HCT116 (cell line): ENCODE measurements at regions not wholly inside any gene's neighbourhood (a gene's known extent, or its start where the extent isn't known, plus 50 kb on each side); places are given as distances from the start of the nearest gene placed in this dataset.

Experiments
- ATAC-seq: fragments of 200-7000 bp; cut with Tn5 transposase; 2 replicates; pipeline ENCODE4 v1.9.1; 2020; ENCODE audit warnings: mild to moderate bottlenecking, moderate library complexity
- BruUV-seq: library from RNA; stranded (reverse); fragments of 400-500 nt; replicated peaks from 2 replicates; lab custom pipeline; 2021; lab: Mats Ljungman, UMichigan
- CTCF ChIA-PET: fragments of 300-600 bp; sonication (Branson Sonifier 250); formaldehyde crosslinking; loops from one replicate; lab custom pipeline; 2021; ENCODE audit warnings: antibody characterized with exemption; lab: Charles Lee
- POLR2A ChIA-PET: fragments of 300-600, 350-600 bp; sonication (Branson Sonifier 250); formaldehyde crosslinking; loops from one replicate; lab custom pipeline; 2021; ENCODE audit warnings: antibody characterized with exemption; lab: Charles Lee
- RAD21 ChIA-PET, 2 experiments: fragments of 300-600 bp; sonication (Branson Sonifier 250); formaldehyde crosslinking; loops; one replicate each; lab custom pipeline; 2023; ENCODE audit warnings: low total read pairs in 2 of 2; ENCODE audit not compliant: uncharacterized antibody in 2 of 2, unreplicated experiment in 2 of 2, low non-redundant PET in 1 of 2; lab: Charles Lee
- DNase-seq: peaks from one replicate; pipeline ENCODE4 v3.0.0-alpha.2; 2010; ENCODE audit warnings: low read depth, low spot score
- H2AFZ ChIP-seq: fragments of 200-600 bp; shearing (Covaris generic), sonication (generic); 2 replicates; pipeline ENCODE4 v1.6.1; 2017; ENCODE audit warnings: low read depth, mixed run types, mixed read lengths, antibody characterized with exemption, low read length; ENCODE audit not compliant: poor library complexity, severe bottlenecking
- H3K27ac ChIP-seq: 2 replicates; pipeline ENCODE4 v1.5.1; 2012; ENCODE audit warnings: low read depth, low read length
- H3K27me3 ChIP-seq: fragments of 200-600 bp; sonication (generic); 2 replicates; pipeline ENCODE4 v1.6.1; 2016; ENCODE audit warnings: mixed run types, low read length, mixed read lengths; ENCODE audit not compliant: insufficient read depth
- H3K36me3 ChIP-seq, 2 experiments: fragments of 200-500 bp in 1 of 2; fragments of 200-600 bp in 1 of 2; sonication (Bioruptor generic) in 1 of 2; sonication (generic) in 1 of 2; 2 replicates each; pipeline versions ENCODE4 v1.5.1 to v1.6.1; 2014 to 2016; ENCODE audit warnings: low read length in 2 of 2, inconsistent platforms in 1 of 2, mixed read lengths in 1 of 2, mixed run types in 1 of 2; ENCODE audit not compliant: insufficient read depth in 2 of 2, control insufficient read depth in 1 of 2
- H3K4me1 ChIP-seq, 2 experiments: fragments of 200-600 bp in 1 of 2; sonication (generic) in 1 of 2; 2 replicates each; pipeline versions ENCODE4 v1.5.1 to v1.6.1; 2012 to 2017; ENCODE audit warnings: low read length in 2 of 2, inconsistent platforms in 1 of 2, mild to moderate bottlenecking in 1 of 2, mixed read lengths in 1 of 2, mixed run types in 1 of 2, moderate library complexity in 1 of 2; ENCODE audit not compliant: insufficient read depth in 2 of 2, control insufficient read depth in 1 of 2
- H3K4me2 ChIP-seq: fragments of 200-600 bp; sonication (generic); 2 replicates; pipeline ENCODE4 v1.6.1; 2017; ENCODE audit warnings: mixed run types, low read length, mixed read lengths
- H3K4me3 ChIP-seq, 2 experiments: fragments of 200-600 bp in 1 of 2; sonication (generic) in 1 of 2; replicated peaks in 1 of 2; 2 replicates each; pipeline ENCODE4 v1.5.1; 2011 to 2016; ENCODE audit warnings: low read length in 2 of 2, control low read depth in 1 of 2, low read depth in 1 of 2, mild to moderate bottlenecking in 1 of 2, mixed read lengths in 1 of 2, mixed run types in 1 of 2
- H3K79me2 ChIP-seq: fragments of 200-600 bp; sonication (generic); 2 replicates; pipeline ENCODE4 v1.6.1; 2017; ENCODE audit warnings: mild to moderate bottlenecking, mixed run types, low read length, moderate library complexity, mixed read lengths; ENCODE audit not compliant: insufficient read depth
- H3K9ac ChIP-seq: fragments of 200-600 bp; sonication (generic); 2 replicates; pipeline ENCODE4 v1.6.1; 2016; ENCODE audit warnings: low read length, mixed read lengths
- H3K9me2 ChIP-seq: fragments of 200-600 bp; sonication (generic), shearing (Covaris generic); 2 replicates; pipeline ENCODE4 v1.6.1; 2017; ENCODE audit warnings: mixed run types, mild to moderate bottlenecking, moderate library complexity; ENCODE audit not compliant: insufficient read depth
- H3K9me3 ChIP-seq, 2 experiments: fragments of 200-500 bp in 1 of 2; fragments of 200-600 bp in 1 of 2; sonication (Bioruptor generic) in 1 of 2; sonication (generic) in 1 of 2; 2 replicates each; pipeline ENCODE4 v1.6.1; 2014 to 2017; ENCODE audit warnings: low read length in 2 of 2, mixed read lengths in 2 of 2, inconsistent platforms in 1 of 2, low read depth in 1 of 2, mild to moderate bottlenecking in 1 of 2, mixed run types in 1 of 2, moderate library complexity in 1 of 2; ENCODE audit not compliant: control insufficient read depth in 1 of 2, insufficient read depth in 1 of 2
- H4K20me1 ChIP-seq: fragments of 200-600 bp; sonication (generic), shearing (Covaris generic); 2 replicates; pipeline ENCODE4 v1.6.1; 2017; ENCODE audit warnings: mixed run types, mild to moderate bottlenecking, moderate library complexity; ENCODE audit not compliant: insufficient read depth
- ATF3 ChIP-seq: IDR thresholded peaks from 2 replicates; pipeline ENCODE4 v1.6.1; 2012
- CBX3 ChIP-seq: IDR thresholded peaks from 2 replicates; pipeline ENCODE4 v1.6.1; 2012; ENCODE audit warnings: low read depth
- EZH2 ChIP-seq: fragments of 200-600 bp; sonication (generic); IDR thresholded peaks from 2 replicates; pipeline ENCODE4 v1.6.1; 2017; ENCODE audit warnings: antibody characterized with exemption, mixed run types
- EZH2phosphoT487 ChIP-seq: fragments of 200-600 bp; IDR thresholded peaks from 2 replicates; pipeline ENCODE4 v1.6.1; 2018; ENCODE audit warnings: antibody characterized with exemption, borderline replicate concordance
- JUND ChIP-seq: IDR thresholded peaks from 2 replicates; pipeline ENCODE4 v1.6.1; 2012
- MAX ChIP-seq: IDR thresholded peaks from 2 replicates; pipeline ENCODE4 v1.6.1; 2012
- RAD21 ChIP-seq: IDR thresholded peaks from 2 replicates; pipeline ENCODE4 v1.6.1; 2012; ENCODE audit warnings: low read depth, mild to moderate bottlenecking
- SP1 ChIP-seq: IDR thresholded peaks from 2 replicates; pipeline ENCODE4 v1.6.1; 2012; ENCODE audit warnings: low read depth
- SRF ChIP-seq: IDR thresholded peaks from 2 replicates; pipeline ENCODE4 v1.6.1; 2012; ENCODE audit warnings: low read depth
- TCF7L2 ChIP-seq: IDR thresholded peaks from 2 replicates; pipeline ENCODE4 v1.7.0; 2011; ENCODE audit warnings: borderline replicate concordance, inconsistent platforms; ENCODE audit not compliant: insufficient read depth, insufficient read length; ENCODE audit errors: extremely low read depth
- ZBTB33 ChIP-seq: IDR thresholded peaks from 2 replicates; pipeline ENCODE4 v1.6.1; 2011; ENCODE audit warnings: mild to moderate bottlenecking, low read length, moderate library complexity; ENCODE audit not compliant: insufficient replicate concordance; ENCODE audit errors: extremely low read depth
- intact Hi-C: fragments of 100-400 bp; cut with micrococcal nuclease; formaldehyde crosslinking; loops from 2 replicates; pipeline ENCODE4 v1.10.0; 2022

- Histone ChIP-seq H3K4me1 (no peaks in the 10 kb centered on the region), H4K20me1 (no peaks in the 10 kb centered on the region), H3K27ac (no peak overlapping the region), H3K9ac (no peak overlapping the region), H3K9me3 (no peaks in the 10 kb centered on the region), H3K36me3 (no peaks in the 10 kb centered on the region), H3K79me2 (no peaks in the 10 kb centered on the region), H3K27me3 (no peaks in the 10 kb centered on the region), H3K9me2 (no peaks in the 10 kb centered on the region; the same call in 1 of the 2 replicates), H3K4me2 (no peak overlapping the region), H2AFZ (no peak overlapping the region), H3K4me3 (no peak overlapping the region)
- DNase-seq (no peak), ATAC-seq (no peak)
- no TSS peak for BruUV-seq
- TF ChIP-seq CBX3: no peak
- no peak for TF ChIP-seq EZH2phosphoT487
- TF ChIP-seq TCF7L2: no peak
- TF ChIP-seq RAD21: no peak
- no peak for TF ChIP-seq ATF3
- no peak for TF ChIP-seq EZH2
- TF ChIP-seq ZBTB33: no peak
- no peak for TF ChIP-seq JUND
- TF ChIP-seq SRF: no peak
- TF ChIP-seq MAX: no peak
- no peak for TF ChIP-seq SP1
- CTCF ChIA-PET: no interaction called here
- RAD21 ChIA-PET: no interaction called here
- intact Hi-C loops: no loop called here
- POLR2A ChIA-PET: no interaction called here
Measured at GRCh38 chr6:145305670-145306069, 429.6 kb downstream of the EPM2A start.
